HepG2 (cell line): ENCODE measurements at regions not wholly inside any gene's neighbourhood (a gene's known extent, or its start where the extent isn't known, plus 50 kb on each side); places are given as distances from the start of the nearest gene placed in this dataset.

Source experiments
- ATAC-seq: fragments of 200-7000 bp; cut with Tn5 transposase; 3 replicates; pipeline ENCODE4 v1.9.1; 2020; ENCODE audit warnings: mild to moderate bottlenecking, moderate library complexity
- BruUV-seq: library from RNA; stranded (reverse); fragments of 400-500 nt; replicated peaks from 2 replicates; lab custom pipeline; 2021; lab: Mats Ljungman, UMichigan
- CTCF ChIA-PET: fragments of 300-600 bp; formaldehyde crosslinking; extraction: SDS; loops from one replicate; lab custom pipeline; 2021; ENCODE audit warnings: low total read pairs, inconsistent platforms, low intra/inter-chr PET ratio; lab: Yijun Ruan, JAX
- POLR2A ChIA-PET: fragments of 350-600 bp; sonication (Branson Sonifier 250); formaldehyde crosslinking; loops from one replicate; lab custom pipeline; 2020; ENCODE audit warnings: antibody characterized with exemption, inconsistent platforms; lab: Yijun Ruan, JAX
- DNase-seq: peaks from one replicate; pipeline ENCODE4 v3.0.0-alpha.2; 2015; ENCODE audit warnings: low spot score
- FAIRE-seq: peaks from 3 replicates; lab custom pipeline; 2011; peaks lifted over from hg19 to GRCh38; lab: Jason Lieb, UNC
- H2AFZ ChIP-seq: one replicate; pipeline ENCODE4 v1.6.1; 2011; ENCODE audit warnings: low read length, inconsistent platforms
- H3K27ac ChIP-seq: fragments of 300-600 bp; 3 replicates; pipeline ENCODE4 v1.8.0; 2011; ENCODE audit warnings: mixed run types, mild to moderate bottlenecking, mixed read lengths, low read length, inconsistent platforms; ENCODE audit not compliant: insufficient read depth; ENCODE audit errors: extremely low read length
- H3K27me3 ChIP-seq, 2 experiments: fragments of 200-600 bp in 1 of 2; 2 replicates in 1 of 2; 3 replicates in 1 of 2; pipeline versions ENCODE4 v1.6.0 to v1.8.0; 2011; ENCODE audit warnings: low read length in 2 of 2, mild to moderate bottlenecking in 2 of 2, moderate library complexity in 2 of 2, inconsistent platforms in 1 of 2; ENCODE audit not compliant: insufficient read depth in 2 of 2, control insufficient read depth in 1 of 2
- H3K36me3 ChIP-seq, 2 experiments: fragments of 200-600 bp in 1 of 2; replicated peaks in 1 of 2; 2 replicates in 1 of 2; 3 replicates in 1 of 2; pipeline versions ENCODE4 v1.5.1 to v1.8.0; 2011; ENCODE audit warnings: low read length in 2 of 2, inconsistent platforms in 1 of 2; ENCODE audit not compliant: insufficient read depth in 2 of 2, control insufficient read depth in 1 of 2
- H3K4me1 ChIP-seq: 2 replicates; pipeline ENCODE4 v1.5.1; 2012; ENCODE audit warnings: low read length, inconsistent platforms; ENCODE audit not compliant: insufficient read depth
- H3K4me2 ChIP-seq: 2 replicates; pipeline ENCODE4 v1.6.0; 2011; ENCODE audit warnings: low read depth, low read length, inconsistent platforms
- H3K4me3 ChIP-seq, 3 experiments: fragments of 200-600 bp in 1 of 3; sonication (generic), shearing (Covaris generic) in 1 of 3; replicated peaks in 1 of 3; 2 replicates each; pipeline ENCODE4 v1.5.1; 2011 to 2016; ENCODE audit warnings: low read length in 3 of 3, inconsistent platforms in 2 of 3, low read depth in 2 of 3, mild to moderate bottlenecking in 2 of 3, control low read depth in 1 of 3, mixed read lengths in 1 of 3; ENCODE audit not compliant: insufficient read depth in 1 of 3
- H3K79me2 ChIP-seq: one replicate; pipeline ENCODE4 v1.6.1; 2011; ENCODE audit warnings: low read length, inconsistent platforms; ENCODE audit not compliant: insufficient read depth
- H3K9ac ChIP-seq: 2 replicates; pipeline ENCODE4 v1.6.0; 2011; ENCODE audit warnings: mild to moderate bottlenecking, low read depth, low read length, inconsistent platforms; ENCODE audit not compliant: insufficient read depth
- H3K9me3 ChIP-seq: 2 replicates; pipeline ENCODE4 v1.5.1; 2012; ENCODE audit warnings: mild to moderate bottlenecking, low read length
- H4K20me1 ChIP-seq: 2 replicates; pipeline ENCODE4 v1.6.0; 2011; ENCODE audit warnings: inconsistent platforms, mild to moderate bottlenecking, low read length, moderate library complexity; ENCODE audit not compliant: insufficient read depth
- EZH2 ChIP-seq: conservative IDR thresholded peaks from 2 replicates; pipeline ENCODE4 v1.6.1; 2012; ENCODE audit warnings: mild to moderate bottlenecking, low read depth, low read length, moderate library complexity
- IRF2 ChIP-seq: IDR thresholded peaks from 2 replicates; pipeline ENCODE4 v1.6.1; 2018; ENCODE audit warnings: missing genetic modification reagents, missing compliant biosample characterization
- KDM1A ChIP-seq: IDR thresholded peaks from 2 replicates; pipeline ENCODE4 v1.6.1; 2016; ENCODE audit warnings: missing compliant biosample characterization
- KDM3A ChIP-seq: IDR thresholded peaks from 2 replicates; pipeline ENCODE4 v1.6.1; 2018; ENCODE audit warnings: low read depth, missing compliant biosample characterization
- POLR2AphosphoS5 ChIP-seq: IDR thresholded peaks from 2 replicates; pipeline ENCODE4 v1.6.1; 2012; ENCODE audit warnings: low read depth, low read length
- PTBP1 ChIP-seq: fragments of 200-400 bp; formaldehyde crosslinking; IDR thresholded peaks from 2 replicates; pipeline ENCODE4 v1.6.1; 2018; ENCODE audit warnings: low read length, low read depth; ENCODE audit not compliant: poor library complexity, severe bottlenecking
- RARA ChIP-seq: IDR thresholded peaks from 2 replicates; pipeline ENCODE4 v1.6.1; 2016; ENCODE audit warnings: missing genetic modification reagents, missing compliant biosample characterization
- RXRB ChIP-seq: IDR thresholded peaks from 2 replicates; pipeline ENCODE4 v1.6.1; 2016; ENCODE audit warnings: borderline replicate concordance, missing genetic modification reagents, missing compliant biosample characterization
- ZNF205 ChIP-seq: IDR thresholded peaks from 2 replicates; pipeline ENCODE4 v1.6.1; 2018; ENCODE audit warnings: missing biosample characterization, missing genetic modification reagents
- ZNF546 ChIP-seq: sonication (generic); formaldehyde crosslinking; conservative IDR thresholded peaks from 2 replicates; pipeline ENCODE4 v1.8.1; 2023; ENCODE audit warnings: mild to moderate bottlenecking, missing genetic modification reagents
- ZNF773 ChIP-seq: sonication (generic); formaldehyde crosslinking; IDR thresholded peaks from 2 replicates; pipeline ENCODE4 v1.4.0; 2020; ENCODE audit warnings: missing genetic modification reagents, borderline replicate concordance
- ZNF83 ChIP-seq: sonication (generic); formaldehyde crosslinking; IDR thresholded peaks from 2 replicates; pipeline ENCODE4 v1.4.0; 2020; ENCODE audit warnings: missing genetic modification reagents, mild to moderate bottlenecking, borderline replicate concordance
- WGBS: methylation state at CpG from one replicate; pipeline ENCODE4 v1.1.6; 2017; ENCODE audit warnings: low lambda C conversion rate; 5-methylcytosine and 5-hydroxymethylcytosine counted together
- in situ Hi-C: cut with HindIII; loops from 2 replicates; pipeline ENCODE4 v1.10.0; 2017; ENCODE audit warnings: low pct_unique_long_range_greater_than_20kb; ENCODE audit not compliant: extremely low pct_ligation_motif_present
- intact Hi-C: fragments of 100-400 bp; cut with micrococcal nuclease; formaldehyde crosslinking; loops from one replicate; pipeline ENCODE4 v1.10.0; 2022; ENCODE audit not compliant: unreplicated experiment
- TF ChIP-seq, protein P1 (sequence below): IDR thresholded peaks from 2 replicates; pipeline ENCODE4 v1.6.1; 2016; ENCODE audit warnings: low read depth
- TF ChIP-seq, protein P2 (sequence below): sonication (generic); formaldehyde crosslinking; IDR thresholded peaks from 2 replicates; pipeline ENCODE4 v1.4.0; 2020; ENCODE audit warnings: missing genetic modification reagents
- TF ChIP-seq, protein P3 (sequence below): sonication (generic); formaldehyde crosslinking; IDR thresholded peaks from 2 replicates; pipeline ENCODE4 v1.5.1; 2020; ENCODE audit warnings: missing genetic modification reagents, mild to moderate bottlenecking, borderline replicate concordance

DNA sequence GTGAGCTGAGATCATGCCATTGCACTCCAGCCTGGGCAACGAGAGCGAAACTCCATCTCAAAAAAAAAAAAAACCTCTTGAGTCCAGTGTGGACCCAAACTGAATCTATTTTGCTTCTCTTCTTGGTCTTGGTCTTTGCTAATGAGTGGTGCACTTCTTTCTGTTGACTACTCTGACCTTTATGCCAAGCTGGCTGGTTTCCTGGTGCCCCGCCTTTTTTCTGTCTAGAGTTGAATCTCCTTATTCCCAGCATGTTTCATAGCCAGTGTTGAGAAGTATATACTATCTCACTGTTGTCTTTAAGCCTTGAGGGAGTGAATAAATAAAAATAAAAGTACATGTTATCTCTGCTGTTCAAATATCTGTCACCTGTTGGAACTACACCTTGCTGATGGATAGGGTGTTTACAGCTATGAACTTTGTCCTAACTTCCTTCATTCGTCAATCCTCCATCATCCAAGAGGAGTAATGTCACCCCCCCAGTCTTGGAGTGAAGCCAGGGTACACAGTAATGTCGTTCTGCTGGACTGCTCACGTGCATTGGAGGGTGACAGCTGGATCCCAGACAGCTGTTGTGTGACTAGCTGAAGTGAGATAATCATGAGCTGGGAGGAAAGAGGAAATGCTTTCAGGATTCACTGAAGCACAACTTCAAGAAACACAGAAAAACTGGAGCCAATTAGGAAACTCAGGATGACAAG is 99.3 kb upstream of the PRKG2 start (continued):
- TF ChIP-seq RARA (CRISPR knock-in tag) = no peak
- TF ChIP-seq RXRB = no peak
- no peak for TF ChIP-seq EZH2

DNA sequence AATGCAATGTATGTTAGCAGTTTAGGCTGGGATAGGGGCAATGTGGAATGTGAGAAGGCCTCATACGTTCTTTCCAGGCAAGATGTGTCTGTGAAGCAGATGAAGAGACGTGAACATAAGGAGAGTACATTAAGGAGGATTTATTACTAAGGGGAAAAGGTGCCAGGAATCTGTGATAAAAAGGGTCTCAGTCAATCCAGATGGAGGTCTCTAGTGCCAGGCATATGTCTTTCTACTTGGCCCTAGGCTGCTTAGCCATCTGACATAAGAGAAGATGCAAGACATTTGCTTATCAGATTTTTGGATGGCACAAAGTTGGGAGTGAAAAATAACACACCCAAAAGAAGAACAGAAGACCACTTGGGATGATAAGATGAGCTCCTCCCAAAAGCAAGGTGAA is 93.0 kb upstream of the PRKG2 start:
- Histone ChIP-seq H4K20me1 (no peaks in the 10 kb centered on the region), H3K27ac (no peak overlapping the region), H3K9me3 (no peaks in the 10 kb centered on the region), H3K36me3 (no peaks in the 10 kb centered on the region), H3K4me2 (no peak overlapping the region), H3K9ac (no peak overlapping the region), H3K4me3 (no peak overlapping the region), H3K4me1 (no peaks in the 10 kb centered on the region), H3K79me2 (no peaks in the 10 kb centered on the region), H2AFZ (no peak overlapping the region), H3K27me3 (no peaks in the 10 kb centered on the region)
- ChIA-PET POLR2A (no interaction called here), CTCF (no interaction called here)
- intact Hi-C loops (no loop called here), in situ Hi-C loops (no loop called here)
- WGBS = 7% methylated on average over 2 of the region's 2 CpGs
- no peak for TF ChIP-seq KDM3A
- TF ChIP-seq ZNF83 = no peak
- no peak for ATAC-seq
- DNase-seq = no peak
- no TSS peak for BruUV-seq
- no peak for FAIRE-seq

DNA sequence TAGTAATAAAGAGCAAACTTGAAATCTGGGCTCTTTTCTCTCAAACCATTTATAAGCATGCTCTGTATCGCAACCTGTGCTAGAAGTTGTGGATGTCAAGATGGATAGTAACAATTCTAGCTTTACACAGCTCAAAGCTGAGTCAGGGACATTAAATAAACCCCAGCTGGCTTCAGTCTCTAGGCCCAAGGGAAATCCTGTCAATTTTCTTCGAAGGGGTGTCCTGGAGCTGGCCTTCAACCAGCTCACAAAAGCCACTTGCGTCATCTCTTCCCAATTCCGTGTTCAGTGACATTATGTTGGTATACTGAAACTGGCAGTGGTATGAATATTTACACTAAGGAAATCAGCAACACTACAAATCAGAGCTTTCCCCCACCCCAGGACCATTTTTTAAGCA is 89.8 kb upstream of the PRKG2 start:
- POLR2A ChIA-PET = no interaction called here
- FAIRE-seq (no peak), ATAC-seq (no peak), DNase-seq (no peak)
- 6% methylated on average over 4 of the region's 4 CpGs for WGBS
- in situ Hi-C loops (no loop called here), intact Hi-C loops (no loop called here)
- Histone ChIP-seq H3K27me3 (no peaks in the 10 kb centered on the region), H2AFZ (no peak overlapping the region), H3K4me2 (no peak overlapping the region), H3K9ac (no peak overlapping the region), H4K20me1 (no peaks in the 10 kb centered on the region), H3K36me3 (no peaks in the 10 kb centered on the region), H3K27ac (no peak overlapping the region), H3K9me3 (no peaks in the 10 kb centered on the region), H3K4me1 (no peaks in the 10 kb centered on the region), H3K4me3 (no peak overlapping the region), H3K79me2 (no peaks in the 10 kb centered on the region)
- BruUV-seq = no TSS peak
- CTCF ChIA-PET = no interaction called here
- TF ChIP-seq KDM1A (no peak), ZNF205 (no peak), ZNF546 (CRISPR knock-in tag) (no peak), ZNF773 (CRISPR knock-in tag) (no peak), IRF2 (no peak), PTBP1 (no peak), POLR2AphosphoS5 (no peak)
- TF ChIP-seq, protein P1, sequence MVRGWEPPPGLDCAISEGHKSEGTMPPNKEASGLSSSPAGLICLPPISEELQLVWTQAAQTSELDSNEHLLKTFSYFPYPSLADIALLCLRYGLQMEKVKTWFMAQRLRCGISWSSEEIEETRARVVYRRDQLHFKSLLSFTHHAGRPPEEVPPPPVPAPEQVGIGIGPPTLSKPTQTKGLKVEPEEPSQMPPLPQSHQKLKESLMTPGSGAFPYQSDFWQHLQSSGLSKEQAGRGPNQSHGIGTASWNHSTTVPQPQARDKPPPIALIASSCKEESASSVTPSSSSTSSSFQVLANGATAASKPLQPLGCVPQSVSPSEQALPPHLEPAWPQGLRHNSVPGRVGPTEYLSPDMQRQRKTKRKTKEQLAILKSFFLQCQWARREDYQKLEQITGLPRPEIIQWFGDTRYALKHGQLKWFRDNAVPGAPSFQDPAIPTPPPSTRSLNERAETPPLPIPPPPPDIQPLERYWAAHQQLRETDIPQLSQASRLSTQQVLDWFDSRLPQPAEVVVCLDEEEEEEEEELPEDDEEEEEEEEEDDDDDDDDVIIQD = no peak
- TF ChIP-seq, protein P2, sequence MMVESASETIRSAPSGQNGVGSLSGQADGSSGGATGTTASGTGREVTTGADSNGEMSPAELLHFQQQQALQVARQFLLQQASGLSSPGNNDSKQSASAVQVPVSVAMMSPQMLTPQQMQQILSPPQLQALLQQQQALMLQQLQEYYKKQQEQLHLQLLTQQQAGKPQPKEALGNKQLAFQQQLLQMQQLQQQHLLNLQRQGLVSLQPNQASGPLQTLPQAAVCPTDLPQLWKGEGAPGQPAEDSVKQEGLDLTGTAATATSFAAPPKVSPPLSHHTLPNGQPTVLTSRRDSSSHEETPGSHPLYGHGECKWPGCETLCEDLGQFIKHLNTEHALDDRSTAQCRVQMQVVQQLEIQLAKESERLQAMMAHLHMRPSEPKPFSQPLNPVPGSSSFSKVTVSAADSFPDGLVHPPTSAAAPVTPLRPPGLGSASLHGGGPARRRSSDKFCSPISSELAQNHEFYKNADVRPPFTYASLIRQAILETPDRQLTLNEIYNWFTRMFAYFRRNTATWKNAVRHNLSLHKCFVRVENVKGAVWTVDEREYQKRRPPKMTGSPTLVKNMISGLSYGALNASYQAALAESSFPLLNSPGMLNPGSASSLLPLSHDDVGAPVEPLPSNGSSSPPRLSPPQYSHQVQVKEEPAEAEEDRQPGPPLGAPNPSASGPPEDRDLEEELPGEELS (CRISPR knock-in tag) = no peak
- TF ChIP-seq, protein P3, sequence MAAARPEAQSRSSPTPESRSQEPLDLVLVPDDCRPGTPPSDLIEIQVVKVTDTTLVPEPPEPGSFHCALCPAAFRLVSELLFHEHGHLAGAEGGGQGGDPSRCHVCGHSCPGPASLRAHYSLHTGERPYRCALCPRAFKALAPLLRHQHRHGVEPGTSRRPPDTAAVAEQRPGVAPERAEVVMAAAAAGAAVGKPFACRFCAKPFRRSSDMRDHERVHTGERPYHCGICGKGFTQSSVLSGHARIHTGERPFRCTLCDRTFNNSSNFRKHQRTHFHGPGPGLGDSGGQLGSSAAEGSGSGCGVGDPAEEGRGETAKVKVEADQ = no peak
